ENCODE measurements at regions not wholly inside any gene's neighbourhood (a gene's known extent, or its start where the extent isn't known, plus 50 kb on each side); places are given as distances from the start of the nearest gene placed in this dataset.

GRCh38 chr9:86445671-86446070 is 91.5 kb upstream of the TUT7 start:
- TF ChIP-seq, protein P1, sequence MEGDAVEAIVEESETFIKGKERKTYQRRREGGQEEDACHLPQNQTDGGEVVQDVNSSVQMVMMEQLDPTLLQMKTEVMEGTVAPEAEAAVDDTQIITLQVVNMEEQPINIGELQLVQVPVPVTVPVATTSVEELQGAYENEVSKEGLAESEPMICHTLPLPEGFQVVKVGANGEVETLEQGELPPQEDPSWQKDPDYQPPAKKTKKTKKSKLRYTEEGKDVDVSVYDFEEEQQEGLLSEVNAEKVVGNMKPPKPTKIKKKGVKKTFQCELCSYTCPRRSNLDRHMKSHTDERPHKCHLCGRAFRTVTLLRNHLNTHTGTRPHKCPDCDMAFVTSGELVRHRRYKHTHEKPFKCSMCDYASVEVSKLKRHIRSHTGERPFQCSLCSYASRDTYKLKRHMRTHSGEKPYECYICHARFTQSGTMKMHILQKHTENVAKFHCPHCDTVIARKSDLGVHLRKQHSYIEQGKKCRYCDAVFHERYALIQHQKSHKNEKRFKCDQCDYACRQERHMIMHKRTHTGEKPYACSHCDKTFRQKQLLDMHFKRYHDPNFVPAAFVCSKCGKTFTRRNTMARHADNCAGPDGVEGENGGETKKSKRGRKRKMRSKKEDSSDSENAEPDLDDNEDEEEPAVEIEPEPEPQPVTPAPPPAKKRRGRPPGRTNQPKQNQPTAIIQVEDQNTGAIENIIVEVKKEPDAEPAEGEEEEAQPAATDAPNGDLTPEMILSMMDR (IDR thresholded peaks at IDR 0.05; ENCODE audit: poor library complexity, severe bottlenecking): no peak
- TF ChIP-seq EZH2 (IDR thresholded peaks at IDR 0.05; ENCODE audit: borderline replicate concordance, insufficient read depth, low read length, poor library complexity, severe bottlenecking): no peak
- TF ChIP-seq POLR2AphosphoS5 (IDR thresholded peaks at IDR 0.05): no peak
- no peak for TF ChIP-seq MXI1 (conservative IDR thresholded peaks at IDR 0.05; ENCODE audit: poor library complexity, severe bottlenecking)
- no peak for TF ChIP-seq TAF1 (IDR thresholded peaks at IDR 0.05; ENCODE audit: low read depth)
- TF ChIP-seq EP300 (conservative IDR thresholded peaks at IDR 0.05; ENCODE audit: poor library complexity, severe bottlenecking): no peak

Data from neural cell (in vitro differentiated cells).